Stimulated activated naive B cell treated with anti-CD40 and anti-IgM and Interleukin-4, amounts not matched to agents 10 μg/mL and 1 μg/mL and 100 μg/mL, for 72 hours (primary cell): ENCODE measurements at regions not wholly inside any gene's neighbourhood (a gene's known extent, or its start where the extent isn't known, plus 50 kb on each side); places are given as distances from the start of the nearest gene placed in this dataset.

Experiments
- ATAC-seq, 2 donors: fragments of 150-1000 bp; cut with Tn5 transposase; replicated peaks; 2 replicates each; pipeline ENCODE4 v1.10.0; 2021; ENCODE audit warnings: moderate library complexity in 1 of 2
- DNase-seq: peaks from one replicate; pipeline ENCODE4 v3.0.0; 2021
- H3K27ac Mint-ChIP-seq: one replicate; pipeline ENCODE4 v1.8.0; 2022; ENCODE audit warnings: mild to moderate bottlenecking, mixed read lengths
- H3K27me3 Mint-ChIP-seq, 2 donors: one replicate each; pipeline ENCODE4 v1.8.0; 2022; ENCODE audit warnings: mixed read lengths in 2 of 2
- H3K36me3 Mint-ChIP-seq, 2 donors: one replicate each; pipeline ENCODE4 v1.8.0; 2022; ENCODE audit warnings: mixed read lengths in 2 of 2, mild to moderate bottlenecking in 1 of 2
- H3K4me1 Mint-ChIP-seq, 2 donors: one replicate each; pipeline ENCODE4 v1.8.0; 2022; ENCODE audit warnings: mixed read lengths in 2 of 2, mild to moderate bottlenecking in 1 of 2
- H3K4me3 Mint-ChIP-seq, 2 donors: one replicate each; pipeline ENCODE4 v1.8.0; 2022; ENCODE audit warnings: mild to moderate bottlenecking in 2 of 2, mixed read lengths in 2 of 2, moderate library complexity in 1 of 2
- H3K9me3 Mint-ChIP-seq, 2 donors: one replicate each; pipeline ENCODE4 v1.8.0; 2022; ENCODE audit warnings: mixed read lengths in 2 of 2, mild to moderate bottlenecking in 1 of 2

DNA sequence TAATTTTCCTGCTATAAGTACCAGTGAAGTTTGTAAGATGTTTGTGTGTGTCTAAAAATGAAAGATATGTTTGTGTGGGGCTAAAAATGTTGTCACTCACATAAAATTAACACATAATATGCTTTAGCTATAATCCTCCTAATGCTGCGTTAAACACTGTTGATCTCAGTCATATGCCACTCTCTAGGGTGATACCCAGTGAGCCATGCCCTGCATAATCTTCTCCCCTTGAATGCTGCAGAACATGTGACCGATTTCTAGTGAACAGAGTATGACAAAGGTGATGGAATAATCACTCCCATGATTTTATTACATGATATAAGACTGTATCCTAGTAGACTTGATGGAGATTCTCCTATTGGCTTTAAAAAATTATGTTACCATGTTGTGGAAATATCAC, 119.1 kb upstream of the EPHA5 start:
- Mint-ChIP-seq H3K27me3 (no peaks in the 10 kb centered on the region), H3K27ac (no peak overlapping the region), H3K4me1 (no peaks in the 10 kb centered on the region), H3K36me3 (no peaks in the 10 kb centered on the region), H3K4me3 (no peak overlapping the region), H3K9me3 (peaks cover 0 to 3% of the 10 kb centered on the region in 2 donors)
- ATAC-seq (no peak), DNase-seq (no peak)

DNA sequence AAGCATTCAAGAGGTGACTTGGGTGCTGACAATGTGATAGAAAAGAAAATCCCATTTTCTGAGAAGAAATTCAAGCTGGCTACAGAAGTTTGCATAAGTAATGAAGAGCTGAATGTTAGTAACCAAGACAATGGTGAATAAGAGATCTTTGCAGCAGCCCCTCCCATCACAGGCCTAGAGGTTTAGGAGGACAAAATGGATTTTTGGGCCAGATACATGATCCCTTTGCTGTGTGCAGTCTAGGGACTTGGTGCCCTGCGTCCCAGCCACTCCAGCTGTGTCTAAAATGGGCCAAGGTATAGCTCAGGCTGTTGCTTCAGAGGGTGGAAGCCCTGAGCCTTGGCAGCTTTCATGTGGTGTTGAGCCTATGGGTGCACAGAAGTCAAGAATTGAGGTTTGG, 107.0 kb upstream of the EPHA5 start:
- no peaks in the 10 kb centered on the region for H3K4me1 Mint-ChIP-seq
- no peaks in the 10 kb centered on the region for H3K36me3 Mint-ChIP-seq
- no peak overlapping the region for H3K27ac Mint-ChIP-seq
- ATAC-seq (no peak), DNase-seq (no peak)
- H3K9me3 Mint-ChIP-seq: peaks cover 11 to 18% of the 10 kb centered on the region in 2 donors
- no peak overlapping the region for H3K4me3 Mint-ChIP-seq
- no peaks in the 10 kb centered on the region for H3K27me3 Mint-ChIP-seq

DNA sequence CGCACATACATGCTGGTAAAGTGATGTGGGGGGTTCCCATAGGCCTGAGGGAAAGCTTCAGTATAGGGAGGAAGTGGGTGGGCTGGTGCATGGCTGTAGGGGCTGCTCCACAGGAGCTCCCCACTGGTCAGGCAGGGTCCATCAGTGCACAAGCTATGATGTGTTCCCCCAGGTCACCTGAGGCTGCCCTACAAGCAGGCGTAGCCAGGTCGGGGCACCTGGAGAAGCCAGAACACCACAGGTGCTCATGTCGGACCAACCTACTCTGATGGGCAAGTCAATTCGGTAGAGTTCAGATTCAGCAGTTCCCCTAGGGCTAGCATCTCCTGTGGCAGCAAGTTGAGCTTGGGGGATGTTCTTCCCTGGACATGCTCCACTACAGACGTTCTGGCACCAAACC, 103.3 kb upstream of the EPHA5 start:
- no peaks in the 10 kb centered on the region for H3K4me1 Mint-ChIP-seq
- H3K27me3 Mint-ChIP-seq: no peaks in the 10 kb centered on the region
- no peak for DNase-seq
- no peak overlapping the region for H3K4me3 Mint-ChIP-seq
- no peak for ATAC-seq
- peaks cover 16 to 27% of the 10 kb centered on the region in 2 donors for H3K9me3 Mint-ChIP-seq
- no peaks in the 10 kb centered on the region for H3K36me3 Mint-ChIP-seq
- H3K27ac Mint-ChIP-seq: no peak overlapping the region

DNA sequence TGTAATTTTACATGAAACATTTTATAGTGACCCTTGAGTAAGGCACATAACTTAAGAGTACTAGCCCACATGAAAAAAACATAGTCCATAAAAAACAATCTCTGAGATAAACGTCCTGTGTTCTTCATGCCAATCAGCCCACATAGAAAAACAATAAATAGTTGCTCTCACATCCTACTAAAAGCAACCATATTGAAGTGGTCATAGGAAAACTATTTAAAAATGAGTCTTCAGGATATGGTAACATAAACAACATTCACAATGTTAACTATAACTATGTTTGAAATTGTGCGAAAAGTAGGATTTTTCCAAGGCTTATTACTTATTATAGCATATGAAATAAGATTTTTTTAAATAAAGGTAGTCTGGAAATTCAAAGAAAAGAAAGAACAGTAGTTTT, 77.1 kb upstream of the EPHA5 start:
- no peaks in the 10 kb centered on the region for H3K36me3 Mint-ChIP-seq
- H3K4me1 Mint-ChIP-seq: no peaks in the 10 kb centered on the region
- no peaks in the 10 kb centered on the region for H3K9me3 Mint-ChIP-seq
- H3K27me3 Mint-ChIP-seq: no peaks in the 10 kb centered on the region
- H3K4me3 Mint-ChIP-seq: no peak overlapping the region
- no peak for ATAC-seq
- no peak for DNase-seq
- H3K27ac Mint-ChIP-seq: no peak overlapping the region

DNA sequence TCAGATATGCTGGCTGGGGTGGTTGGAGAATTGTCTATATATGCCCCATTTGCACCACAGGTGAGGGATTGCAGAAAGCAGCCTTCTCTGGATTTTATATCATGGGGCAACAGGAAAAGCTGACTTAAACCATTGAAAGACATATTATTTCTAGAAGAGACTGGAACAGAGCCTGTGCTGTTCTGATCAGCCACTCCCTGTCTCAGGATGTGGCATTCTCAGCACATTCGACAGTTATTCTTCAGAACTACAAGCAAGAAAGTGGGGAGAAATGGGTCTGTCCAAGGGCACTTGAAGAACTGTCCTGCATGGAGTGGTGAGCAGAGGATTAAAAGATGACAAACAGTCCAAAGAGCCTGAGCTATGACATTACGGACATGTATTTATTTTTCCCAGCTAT, 67.8 kb upstream of the EPHA5 start:
- Mint-ChIP-seq H3K4me1 (no peaks in the 10 kb centered on the region), H3K9me3 (no peaks in the 10 kb centered on the region), H3K4me3 (no peak overlapping the region), H3K27me3 (no peaks in the 10 kb centered on the region), H3K27ac (no peak overlapping the region), H3K36me3 (no peaks in the 10 kb centered on the region)
- DNase-seq: no peak
- no peak for ATAC-seq

DNA sequence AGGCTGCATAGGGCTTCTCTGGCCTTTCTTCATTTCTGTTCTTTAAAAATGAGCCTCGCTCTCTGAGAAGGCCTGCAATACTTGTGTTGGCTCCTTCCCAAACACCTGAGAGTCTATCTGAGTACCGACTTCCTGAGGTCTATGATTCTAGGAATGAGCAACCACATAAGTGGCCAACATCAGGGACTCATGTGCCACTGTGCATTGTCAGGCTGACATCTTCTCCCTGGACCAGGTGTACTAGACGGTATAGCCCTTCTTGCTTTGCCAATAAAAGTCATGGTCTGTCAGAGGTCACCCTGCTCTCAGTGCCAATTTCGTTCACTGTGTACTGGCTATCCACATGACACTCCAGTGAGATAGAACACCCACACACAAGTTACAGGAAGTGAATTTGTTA, 67.4 kb upstream of the EPHA5 start:
- H3K4me1 Mint-ChIP-seq: no peaks in the 10 kb centered on the region
- no peak overlapping the region for H3K27ac Mint-ChIP-seq
- no peak overlapping the region for H3K4me3 Mint-ChIP-seq
- ATAC-seq (peak in 1 of 2 donors; percentile 7), DNase-seq (no peak)
- no peaks in the 10 kb centered on the region for H3K9me3 Mint-ChIP-seq
- H3K27me3 Mint-ChIP-seq: no peaks in the 10 kb centered on the region
- H3K36me3 Mint-ChIP-seq: no peaks in the 10 kb centered on the region

DNA sequence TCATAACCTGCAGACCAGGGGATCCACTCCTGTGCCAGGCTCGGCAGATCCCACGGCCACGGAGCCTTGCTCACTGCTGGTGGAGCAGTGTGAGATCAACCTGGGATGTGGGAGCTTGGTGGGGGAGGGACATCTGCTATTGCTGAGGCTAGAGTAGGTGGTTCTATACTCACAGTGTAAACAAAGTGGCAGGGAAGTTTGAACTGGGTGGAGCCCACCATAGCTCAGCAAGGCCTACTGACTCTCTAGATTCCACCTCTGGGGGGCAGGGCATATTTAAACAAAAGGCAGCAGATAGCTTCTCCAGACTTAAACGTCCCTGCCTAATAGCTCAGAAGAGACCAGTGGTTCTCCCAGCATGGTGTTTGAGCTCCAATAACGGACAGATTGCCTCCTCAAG, 54.7 kb upstream of the EPHA5 start:
- DNase-seq: no peak
- H3K27me3 Mint-ChIP-seq: no peaks in the 10 kb centered on the region
- H3K9me3 Mint-ChIP-seq: peaks cover 7 to 10% of the 10 kb centered on the region in 2 donors
- H3K4me3 Mint-ChIP-seq: no peak overlapping the region
- ATAC-seq: no peak
- no peaks in the 10 kb centered on the region for H3K4me1 Mint-ChIP-seq
- no peaks in the 10 kb centered on the region for H3K36me3 Mint-ChIP-seq
- H3K27ac Mint-ChIP-seq: no peak overlapping the region
